ENCODE measurements at regions not wholly inside any gene's neighbourhood (a gene's known extent, or its start where the extent isn't known, plus 50 kb on each side); places are given as distances from the start of the nearest gene placed in this dataset.

DNA sequence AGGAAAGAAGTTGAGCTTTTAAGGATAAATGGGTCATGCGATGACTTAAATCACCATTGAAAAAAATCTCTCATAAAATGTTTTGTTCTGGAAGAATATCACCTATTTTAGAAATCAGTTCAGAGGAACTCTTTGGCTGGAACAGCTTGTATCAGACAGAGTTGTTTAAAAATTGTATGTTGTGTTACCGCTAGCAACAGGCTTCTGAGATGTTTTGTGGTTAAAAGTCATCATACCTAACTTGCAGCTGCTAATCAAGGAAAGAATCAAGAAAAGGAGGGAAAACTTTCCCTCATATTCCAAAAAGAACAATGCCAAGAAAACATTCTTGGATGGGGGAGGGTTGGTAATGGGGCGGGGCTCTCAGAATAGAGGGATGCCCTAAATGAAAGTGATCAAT lies 220.7 kb upstream of the CITED2 start:
- Histone ChIP-seq H3K27me3 (ENCODE audit: low read length) (no peaks in the 10 kb centered on the region), H3K9me2 (replicated peaks; ENCODE audit: insufficient read depth, low read length) (no peaks in the 10 kb centered on the region), H3K4me2 (ENCODE audit: low read depth, low read length, poor library complexity, severe bottlenecking) (no peak overlapping the region), H3K36me3 (ENCODE audit: low read length) (no peaks in the 10 kb centered on the region), H4K20me1 (ENCODE audit: low read depth, low read length) (no peaks in the 10 kb centered on the region), H3F3A (ENCODE audit: insufficient read depth) (no peaks in the 10 kb centered on the region), H3K9me3 (ENCODE audit: insufficient read depth, low read length) (no peaks in the 10 kb centered on the region), H3K79me2 (ENCODE audit: insufficient read depth, low read length) (no peaks in the 10 kb centered on the region), H3K9ac (ENCODE audit: low read length) (no peak overlapping the region), H3K4me3 (ENCODE audit: insufficient read depth, low read length, poor library complexity, severe bottlenecking) (no peak overlapping the region), H3K27ac (ENCODE audit: low read depth, low read length) (no peak overlapping the region), H2AFZ (ENCODE audit: low read depth, low read length, severe bottlenecking) (no peak overlapping the region)
- TF ChIP-seq, protein P1, sequence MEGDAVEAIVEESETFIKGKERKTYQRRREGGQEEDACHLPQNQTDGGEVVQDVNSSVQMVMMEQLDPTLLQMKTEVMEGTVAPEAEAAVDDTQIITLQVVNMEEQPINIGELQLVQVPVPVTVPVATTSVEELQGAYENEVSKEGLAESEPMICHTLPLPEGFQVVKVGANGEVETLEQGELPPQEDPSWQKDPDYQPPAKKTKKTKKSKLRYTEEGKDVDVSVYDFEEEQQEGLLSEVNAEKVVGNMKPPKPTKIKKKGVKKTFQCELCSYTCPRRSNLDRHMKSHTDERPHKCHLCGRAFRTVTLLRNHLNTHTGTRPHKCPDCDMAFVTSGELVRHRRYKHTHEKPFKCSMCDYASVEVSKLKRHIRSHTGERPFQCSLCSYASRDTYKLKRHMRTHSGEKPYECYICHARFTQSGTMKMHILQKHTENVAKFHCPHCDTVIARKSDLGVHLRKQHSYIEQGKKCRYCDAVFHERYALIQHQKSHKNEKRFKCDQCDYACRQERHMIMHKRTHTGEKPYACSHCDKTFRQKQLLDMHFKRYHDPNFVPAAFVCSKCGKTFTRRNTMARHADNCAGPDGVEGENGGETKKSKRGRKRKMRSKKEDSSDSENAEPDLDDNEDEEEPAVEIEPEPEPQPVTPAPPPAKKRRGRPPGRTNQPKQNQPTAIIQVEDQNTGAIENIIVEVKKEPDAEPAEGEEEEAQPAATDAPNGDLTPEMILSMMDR (IDR thresholded peaks at IDR 0.05; ENCODE audit: insufficient read depth, low read length, poor library complexity, severe bottlenecking) = no peak
- no peak for TF ChIP-seq EZH2phosphoT487 (conservative IDR thresholded peaks at IDR 0.05; ENCODE audit: low read length)

DNA sequence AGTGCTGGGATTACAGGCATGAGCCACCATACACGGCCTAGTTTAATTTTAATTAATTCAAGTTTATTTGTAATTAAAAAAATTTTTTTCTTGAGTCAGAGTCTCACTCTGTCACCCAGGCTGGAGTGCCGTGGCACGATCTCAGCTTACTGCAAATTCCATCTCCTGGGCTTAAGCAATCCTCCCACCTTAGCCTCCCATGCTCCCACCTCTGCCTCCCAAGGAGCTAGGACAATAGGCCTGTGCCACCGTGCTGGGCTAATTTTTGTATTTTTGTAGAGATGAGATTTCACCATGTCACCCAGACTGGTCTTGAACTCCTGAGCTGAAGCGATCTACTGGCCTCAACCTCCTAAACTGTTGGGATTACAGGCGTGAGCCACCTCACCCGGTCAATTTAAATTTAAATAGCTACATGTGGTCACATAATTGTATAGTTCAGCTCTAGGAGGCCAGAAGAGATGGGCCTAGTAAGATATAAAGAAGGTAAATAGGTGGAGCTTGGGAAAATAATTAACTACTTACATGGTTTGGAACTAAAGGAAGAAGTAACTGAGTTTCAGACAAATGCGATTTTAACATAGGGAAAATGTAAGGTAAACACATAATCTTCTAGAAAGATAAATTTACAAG lies 220.0 kb upstream of the CITED2 start:
- TF ChIP-seq EZH2phosphoT487 (conservative IDR thresholded peaks at IDR 0.05; ENCODE audit: low read length) = no peak
- TF ChIP-seq, protein P1 (IDR thresholded peaks at IDR 0.05; ENCODE audit: insufficient read depth, low read length, poor library complexity, severe bottlenecking) = no peak
- no peak overlapping the region for H3K4me2 ChIP-seq (ENCODE audit: low read depth, low read length, poor library complexity, severe bottlenecking)
- no peaks in the 10 kb centered on the region for H3K9me2 ChIP-seq (replicated peaks; ENCODE audit: insufficient read depth, low read length)
- H3K27ac ChIP-seq (ENCODE audit: low read depth, low read length) = no peak overlapping the region
- H4K20me1 ChIP-seq (ENCODE audit: low read depth, low read length) = no peaks in the 10 kb centered on the region
- no peak overlapping the region for H3K4me3 ChIP-seq (ENCODE audit: insufficient read depth, low read length, poor library complexity, severe bottlenecking)
- no peak overlapping the region for H2AFZ ChIP-seq (ENCODE audit: low read depth, low read length, severe bottlenecking)
- no peaks in the 10 kb centered on the region for H3F3A ChIP-seq (ENCODE audit: insufficient read depth)
- no peak overlapping the region for H3K9ac ChIP-seq (ENCODE audit: low read length)
- no peaks in the 10 kb centered on the region for H3K9me3 ChIP-seq (ENCODE audit: insufficient read depth, low read length)
- H3K27me3 ChIP-seq (ENCODE audit: low read length) = no peaks in the 10 kb centered on the region
- H3K79me2 ChIP-seq (ENCODE audit: insufficient read depth, low read length) = no peaks in the 10 kb centered on the region
- H3K36me3 ChIP-seq (ENCODE audit: low read length) = no peaks in the 10 kb centered on the region

DNA sequence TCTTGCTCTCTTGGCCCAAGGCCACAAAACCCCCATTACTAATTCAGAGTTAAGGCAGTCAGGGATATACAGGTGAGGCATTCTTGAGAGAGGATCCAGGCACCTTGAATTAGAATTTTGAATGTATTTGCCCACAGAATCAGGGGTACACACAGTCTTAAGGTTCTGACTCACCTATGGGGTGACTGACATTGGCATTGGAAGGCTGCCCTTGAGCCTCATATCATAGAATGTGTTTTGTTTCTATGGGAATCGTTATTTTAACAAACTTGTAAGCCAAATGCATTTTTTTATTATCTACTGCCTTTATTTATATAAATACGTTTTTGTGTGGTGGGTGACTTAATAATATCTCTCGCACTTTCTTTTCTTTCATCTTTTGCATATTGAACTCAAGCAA lies 218.6 kb upstream of the CITED2 start:
- Histone ChIP-seq H3K36me3 (ENCODE audit: low read length) (no peaks in the 10 kb centered on the region), H3K9me3 (ENCODE audit: insufficient read depth, low read length) (no peaks in the 10 kb centered on the region), H3K79me2 (ENCODE audit: insufficient read depth, low read length) (no peaks in the 10 kb centered on the region), H3K27me3 (ENCODE audit: low read length) (no peaks in the 10 kb centered on the region), H3K9ac (ENCODE audit: low read length) (no peak overlapping the region), H3K4me2 (ENCODE audit: low read depth, low read length, poor library complexity, severe bottlenecking) (no peak overlapping the region), H4K20me1 (ENCODE audit: low read depth, low read length) (no peaks in the 10 kb centered on the region), H3K27ac (ENCODE audit: low read depth, low read length) (no peak overlapping the region), H3F3A (ENCODE audit: insufficient read depth) (no peaks in the 10 kb centered on the region), H2AFZ (ENCODE audit: low read depth, low read length, severe bottlenecking) (no peak overlapping the region), H3K4me3 (ENCODE audit: insufficient read depth, low read length, poor library complexity, severe bottlenecking) (no peak overlapping the region), H3K9me2 (replicated peaks; ENCODE audit: insufficient read depth, low read length) (no peaks in the 10 kb centered on the region)
- TF ChIP-seq, protein P1 (IDR thresholded peaks at IDR 0.05; ENCODE audit: insufficient read depth, low read length, poor library complexity, severe bottlenecking) = no peak
- TF ChIP-seq EZH2phosphoT487 (conservative IDR thresholded peaks at IDR 0.05; ENCODE audit: low read length) = no peak
